GM12874 (cell line): ENCODE measurements at regions not wholly inside any gene's neighbourhood (a gene's known extent, or its start where the extent isn't known, plus 50 kb on each side); places are given as distances from the start of the nearest gene placed in this dataset.

Experiments
- TF ChIP-seq, protein P1 (sequence below): IDR thresholded peaks from 2 replicates; pipeline ENCODE4 v1.5.1; 2011; ENCODE audit warnings: low read depth, mild to moderate bottlenecking, control low read depth, low read length, moderate library complexity; ENCODE audit not compliant: insufficient read depth

DNA sequence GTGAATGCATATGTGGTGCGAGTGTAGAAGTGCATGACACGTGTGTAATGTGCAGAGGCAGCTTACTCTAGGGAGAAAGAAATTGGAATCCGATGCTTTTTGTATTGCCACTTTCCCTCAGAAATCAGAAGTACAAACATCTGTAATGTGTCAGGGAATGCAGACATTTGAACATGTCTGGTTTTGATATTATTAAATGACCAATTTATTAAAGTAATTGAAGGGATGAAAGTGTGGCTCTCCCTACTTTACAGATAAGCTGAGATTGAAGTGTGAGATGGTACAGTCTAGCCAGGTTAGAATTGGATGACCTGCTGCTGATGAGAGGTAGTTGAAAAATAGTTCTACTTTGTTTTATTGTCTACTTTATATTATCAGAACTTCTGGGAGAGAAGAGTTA lies 74.5 kb upstream of the NT5C1B start:
- TF ChIP-seq, protein P1, sequence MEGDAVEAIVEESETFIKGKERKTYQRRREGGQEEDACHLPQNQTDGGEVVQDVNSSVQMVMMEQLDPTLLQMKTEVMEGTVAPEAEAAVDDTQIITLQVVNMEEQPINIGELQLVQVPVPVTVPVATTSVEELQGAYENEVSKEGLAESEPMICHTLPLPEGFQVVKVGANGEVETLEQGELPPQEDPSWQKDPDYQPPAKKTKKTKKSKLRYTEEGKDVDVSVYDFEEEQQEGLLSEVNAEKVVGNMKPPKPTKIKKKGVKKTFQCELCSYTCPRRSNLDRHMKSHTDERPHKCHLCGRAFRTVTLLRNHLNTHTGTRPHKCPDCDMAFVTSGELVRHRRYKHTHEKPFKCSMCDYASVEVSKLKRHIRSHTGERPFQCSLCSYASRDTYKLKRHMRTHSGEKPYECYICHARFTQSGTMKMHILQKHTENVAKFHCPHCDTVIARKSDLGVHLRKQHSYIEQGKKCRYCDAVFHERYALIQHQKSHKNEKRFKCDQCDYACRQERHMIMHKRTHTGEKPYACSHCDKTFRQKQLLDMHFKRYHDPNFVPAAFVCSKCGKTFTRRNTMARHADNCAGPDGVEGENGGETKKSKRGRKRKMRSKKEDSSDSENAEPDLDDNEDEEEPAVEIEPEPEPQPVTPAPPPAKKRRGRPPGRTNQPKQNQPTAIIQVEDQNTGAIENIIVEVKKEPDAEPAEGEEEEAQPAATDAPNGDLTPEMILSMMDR, result no peak

DNA sequence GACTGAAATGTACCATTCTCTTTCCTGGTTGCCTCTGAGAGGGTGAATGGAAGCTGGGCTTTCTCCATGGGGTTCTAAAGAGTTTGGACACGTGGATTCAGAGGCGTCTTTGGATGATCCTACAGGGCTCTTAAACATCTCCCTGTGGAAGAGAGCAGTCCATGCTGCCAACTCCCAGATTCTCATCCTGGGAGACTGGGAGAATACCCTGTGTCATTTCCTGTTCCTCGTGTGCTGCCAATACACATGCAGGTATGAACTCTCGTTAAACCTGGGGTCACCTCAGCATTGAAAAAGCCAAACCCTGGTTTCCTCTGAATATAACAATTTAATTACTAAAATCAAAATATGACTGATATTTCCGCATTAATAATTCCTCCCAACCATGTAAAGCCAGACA lies 73.3 kb upstream of the NT5C1B start:
- TF ChIP-seq, protein P1, result no peak

DNA sequence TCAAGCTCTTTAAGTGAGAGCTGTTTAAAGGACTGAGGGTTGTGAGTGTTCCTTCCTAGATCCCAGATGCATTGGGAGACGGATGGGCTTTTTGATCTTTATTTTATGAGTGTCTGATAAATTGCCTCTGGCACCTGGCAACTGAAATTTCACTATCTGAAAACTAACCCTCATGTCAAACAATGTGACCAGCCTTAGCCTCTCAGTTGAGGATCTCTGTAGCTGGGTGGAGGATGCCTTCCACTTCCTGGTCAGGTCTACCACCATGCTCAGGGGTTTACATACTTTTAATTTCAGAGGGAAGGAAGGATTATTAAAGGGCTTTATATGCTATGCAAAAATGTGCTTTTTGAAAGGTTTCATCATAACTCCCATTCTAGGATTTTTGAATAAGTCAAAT lies 70.5 kb upstream of the NT5C1B start:
- TF ChIP-seq, protein P1, result no peak

DNA sequence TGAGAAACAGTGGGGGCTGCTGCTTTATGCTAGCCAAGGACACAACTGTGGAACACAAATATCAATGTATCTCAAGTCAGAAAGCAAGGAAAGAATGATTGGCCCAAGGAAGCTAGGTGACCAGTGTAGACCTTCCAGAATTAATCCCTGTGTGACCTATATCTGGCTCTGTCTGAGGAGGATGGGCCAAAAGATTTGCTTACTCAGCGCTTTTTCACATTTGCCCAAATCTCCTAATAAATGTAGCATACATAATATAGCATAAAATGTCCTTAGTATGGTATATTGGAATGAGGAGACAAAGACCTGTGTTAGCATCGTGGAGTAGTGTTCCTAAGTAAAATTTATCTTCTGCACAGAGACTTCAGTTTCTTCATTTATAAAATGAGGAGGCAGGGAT lies 66.7 kb upstream of the NT5C1B start:
- TF ChIP-seq, protein P1, result no peak

DNA sequence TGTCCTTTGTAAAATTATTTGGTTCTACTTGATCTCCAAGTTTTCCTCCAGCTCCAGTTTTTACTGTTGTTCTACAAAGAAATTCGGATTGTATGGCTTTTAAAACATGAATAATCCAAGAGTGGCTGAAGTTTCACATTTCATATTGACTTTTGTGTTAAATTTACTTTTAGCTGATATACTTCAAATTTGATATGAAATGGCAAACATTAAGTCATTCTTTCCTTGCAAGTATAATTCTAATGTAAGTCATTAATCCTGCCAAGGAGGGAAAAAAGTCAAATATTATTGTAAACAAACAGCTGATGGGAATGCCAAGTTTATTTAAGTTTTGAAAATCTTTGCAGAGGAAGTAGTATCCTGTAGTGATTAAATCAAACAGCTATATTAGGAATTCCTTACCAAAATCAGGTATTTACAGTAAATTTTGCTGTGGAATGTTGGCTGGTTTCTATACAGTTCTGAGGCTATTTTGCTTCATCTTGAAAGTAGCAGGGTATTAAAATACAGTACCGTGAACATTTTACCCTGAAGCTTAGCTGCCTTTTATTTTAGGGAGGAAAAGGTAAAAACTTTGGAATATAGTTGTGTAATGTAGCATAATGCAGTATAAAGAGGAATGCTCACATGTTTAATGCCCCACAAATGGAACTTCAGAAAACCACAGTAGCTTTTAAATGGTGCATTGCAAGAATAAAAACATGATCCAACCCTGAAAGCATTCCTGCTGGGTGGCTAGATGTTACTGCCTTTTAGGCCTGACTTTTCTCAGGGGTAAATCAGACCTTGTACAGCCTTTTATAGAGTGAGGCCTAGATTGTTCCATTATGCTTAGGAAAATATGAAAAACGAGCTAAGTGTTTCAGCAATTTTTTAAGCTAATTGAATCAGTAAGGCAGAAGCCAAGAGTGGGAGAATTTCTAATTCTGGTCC lies 62.7 kb upstream of the NT5C1B start:
- TF ChIP-seq, protein P1, result no peak

DNA sequence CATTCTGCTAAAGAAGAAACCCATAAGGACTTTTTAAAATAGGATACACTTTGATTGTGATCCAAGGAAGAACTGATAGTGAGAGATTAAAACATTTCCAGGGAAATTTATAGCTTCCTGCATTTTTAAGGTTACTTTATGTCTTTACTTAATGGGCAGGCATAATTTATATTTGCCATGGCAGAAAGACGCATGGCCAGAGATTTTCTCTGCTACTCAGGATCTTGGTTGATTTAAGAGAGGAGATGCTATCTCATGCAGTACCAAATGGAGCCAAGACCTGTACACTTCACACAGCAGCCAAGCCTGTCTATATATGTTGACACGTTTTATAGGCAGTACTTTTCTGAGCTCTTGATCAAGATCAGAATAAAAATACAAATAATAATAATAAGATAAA lies 60.9 kb upstream of the NT5C1B start:
- TF ChIP-seq, protein P1, result no peak

DNA sequence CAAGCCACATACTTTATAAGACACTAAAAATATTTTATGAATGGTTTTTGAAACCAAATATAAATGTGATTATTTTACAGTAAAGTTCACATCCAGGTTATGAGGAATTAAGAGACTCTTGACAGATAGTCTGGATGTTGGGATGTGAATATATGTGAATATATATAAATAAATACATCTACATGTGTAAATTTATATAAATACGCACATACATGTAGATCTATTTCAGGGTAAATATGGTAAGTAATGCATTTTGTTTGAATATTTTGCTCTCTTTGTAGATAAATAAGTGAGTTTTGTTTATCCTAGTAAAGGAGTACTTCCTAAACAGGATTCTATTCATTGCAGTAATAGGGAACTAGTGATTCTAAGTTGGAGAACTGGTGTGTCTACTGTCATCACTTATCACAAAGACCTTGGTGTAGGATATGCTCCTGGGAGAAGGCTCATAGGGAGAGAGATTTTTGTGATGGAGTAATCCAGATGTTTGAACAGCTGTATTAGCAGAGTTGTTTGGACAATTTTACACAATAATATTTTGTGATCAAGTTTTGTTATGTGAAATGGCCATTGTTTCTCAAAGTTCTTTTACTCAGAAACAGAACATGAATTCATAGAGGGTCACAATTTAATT lies 60.2 kb upstream of the NT5C1B start:
- TF ChIP-seq, protein P1, result no peak
